ENCODE measurements at regions not wholly inside any gene's neighbourhood (a gene's known extent, or its start where the extent isn't known, plus 50 kb on each side); places are given as distances from the start of the nearest gene placed in this dataset.
"Not testable (repeated sequence)": the region's sequence is repeated elsewhere in the genome, so short reads cannot be mapped to it uniquely, and the experiment has no call there.

GRCh38 chr4:155441475-155441874 is 64.7 kb upstream of the MAP9 start:
- Histone ChIP-seq H3K4me1 (peaks cover 0 to 6% of the 10 kb centered on the region in 2 donors), H3K27ac (no peak overlapping the region), H3K36me3 (no peaks in the 10 kb centered on the region), H3K4me3 (peak overlapping the region in 1 of 2 donors; percentile 42), H3K27me3 (no peaks in the 10 kb centered on the region), H3K9me3 (no peaks in the 10 kb centered on the region)
- intact Hi-C loops (cut with DNase I), result loop anchor here (5.0 kb wide), 3 partner anchors 71 to 511 kb away; partner anchors contain the start of gene CTSO
- DNase-seq (ENCODE audit: low spot score in 2 of 2), result no peak
- no peak for TF ChIP-seq CTCF (IDR thresholded peaks at IDR 0.05)

- H3K4me3 ChIP-seq; DNase-seq (ENCODE audit: low spot score in 2 of 2); H3K4me1 ChIP-seq; H3K9me3 ChIP-seq; H3K27ac ChIP-seq; H3K36me3 ChIP-seq; H3K27me3 ChIP-seq: not testable (repeated sequence)
- intact Hi-C loops (cut with DNase I), result loop anchor here (5.0 kb wide), 3 partner anchors 73 to 513 kb away; partner anchors contain the start of gene CTSO
Observed at GRCh38 chr4:155439760-155440159, 63.0 kb upstream of the MAP9 start.

GRCh38 chr4:155434904-155435303 is 58.1 kb upstream of the MAP9 start:
- no peaks in the 10 kb centered on the region for H3K27me3 ChIP-seq
- H3K36me3 ChIP-seq, result no peaks in the 10 kb centered on the region
- H3K27ac ChIP-seq, result no peak overlapping the region
- intact Hi-C loops (cut with DNase I), result no loop called here
- DNase-seq (ENCODE audit: low spot score in 2 of 2), result no peak
- H3K9me3 ChIP-seq, result no peaks in the 10 kb centered on the region
- H3K4me3 ChIP-seq, result no peak overlapping the region
- no peaks in the 10 kb centered on the region for H3K4me1 ChIP-seq
- TF ChIP-seq CTCF (IDR thresholded peaks at IDR 0.05), result no peak

- intact Hi-C loops (cut with DNase I), result no loop called here
- Histone ChIP-seq H3K27ac (no peak overlapping the region), H3K36me3 (no peaks in the 10 kb centered on the region), H3K9me3 (no peaks in the 10 kb centered on the region), H3K27me3 (no peaks in the 10 kb centered on the region), H3K4me3 (no peak overlapping the region), H3K4me1 (no peaks in the 10 kb centered on the region)
- no peak for TF ChIP-seq CTCF (IDR thresholded peaks at IDR 0.05)
- DNase-seq (ENCODE audit: low spot score in 2 of 2), result no peak
Observed at GRCh38 chr4:155434366-155434765, 57.6 kb upstream of the MAP9 start.

GRCh38 chr4:155433636-155434360 is 57.0 kb upstream of the MAP9 start:
- H3K4me1 ChIP-seq, result no peaks in the 10 kb centered on the region
- H3K4me3 ChIP-seq, result no peak overlapping the region
- intact Hi-C loops (cut with DNase I), result no loop called here
- H3K27ac ChIP-seq, result no peak overlapping the region
- H3K9me3 ChIP-seq, result no peaks in the 10 kb centered on the region
- no peaks in the 10 kb centered on the region for H3K27me3 ChIP-seq
- DNase-seq (ENCODE audit: low spot score in 2 of 2), result no peak
- H3K36me3 ChIP-seq, result no peaks in the 10 kb centered on the region
- no peak for TF ChIP-seq CTCF (IDR thresholded peaks at IDR 0.05)

GRCh38 chr4:155430895-155431795 is 54.4 kb upstream of the MAP9 start:
- peaks cover 0 to 7% of the 10 kb centered on the region in 2 donors for H3K4me1 ChIP-seq
- no peaks in the 10 kb centered on the region for H3K36me3 ChIP-seq
- no peak for DNase-seq (ENCODE audit: low spot score in 2 of 2)
- intact Hi-C loops (cut with DNase I), result no loop called here
- H3K27me3 ChIP-seq, result no peaks in the 10 kb centered on the region
- TF ChIP-seq CTCF (IDR thresholded peaks at IDR 0.05), result no peak
- no peak overlapping the region for H3K4me3 ChIP-seq
- H3K27ac ChIP-seq, result no peak overlapping the region
- H3K9me3 ChIP-seq, result no peaks in the 10 kb centered on the region

Measured in ascending aorta (tissue), 2 donors.